Germinal center (tissue), 1 donor: ENCODE measurements at regions not wholly inside any gene's neighbourhood (a gene's known extent, or its start where the extent isn't known, plus 50 kb on each side); places are given as distances from the start of the nearest gene placed in this dataset.

Source experiments
- DNase-seq: peaks from one replicate; pipeline ENCODE4 v3.0.0; 2012; ENCODE audit warnings: mixed read lengths, low spot score

DNA sequence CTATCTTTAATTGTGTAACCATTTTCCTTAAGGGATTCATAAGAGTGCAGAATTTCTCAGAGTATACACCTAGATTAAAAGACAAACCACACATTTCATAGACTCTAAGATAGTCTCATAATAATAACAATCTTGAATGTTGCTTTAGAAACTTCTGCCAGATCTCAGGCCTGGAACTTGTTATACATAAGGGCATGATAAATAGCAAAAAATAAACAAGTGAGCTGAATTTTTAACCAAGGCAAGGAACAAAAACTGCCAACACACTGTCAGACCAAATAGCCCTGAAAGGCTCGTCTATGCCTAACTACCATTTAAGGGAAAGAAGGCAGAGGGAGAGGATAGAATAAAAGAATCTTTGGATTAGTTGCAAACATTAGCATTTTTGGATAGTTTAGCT lies 65.8 kb upstream of the SEMA3C start:
- no peak for DNase-seq

GRCh38 chr7:80981405-80981804 lies 62.6 kb upstream of the SEMA3C start:
- no peak for DNase-seq

DNA sequence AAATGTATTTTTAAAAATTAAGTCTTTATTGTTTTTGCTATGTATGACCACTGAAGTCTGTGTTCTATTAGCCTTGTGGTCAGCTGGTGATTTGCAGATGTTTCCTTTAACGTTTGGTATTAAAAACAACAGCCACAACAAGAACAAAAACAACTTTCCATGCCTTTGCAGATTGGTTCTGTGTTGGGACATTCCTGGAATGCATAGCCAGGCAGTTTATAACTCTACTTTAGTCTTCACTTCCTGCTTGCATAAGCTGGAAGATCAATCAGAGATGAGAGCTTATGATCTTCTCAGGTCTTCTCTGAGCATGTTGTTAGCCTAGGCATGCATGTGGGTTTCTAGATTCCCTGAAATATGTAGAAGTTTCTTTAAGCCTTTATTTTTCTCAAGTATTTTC lies 58.9 kb upstream of the SEMA3C start:
- DNase-seq, result no peak

GRCh38 chr7:80974396-80975358 lies 55.8 kb upstream of the SEMA3C start:
- no peak for DNase-seq

- no peak for DNase-seq
These were observed 52.4 kb upstream of the SEMA3C start for GRCh38 chr7:80971225-80971624.
